Spleen (tissue), 7 donors: ENCODE measurements at regions not wholly inside any gene's neighbourhood (a gene's known extent, or its start where the extent isn't known, plus 50 kb on each side); places are given as distances from the start of the nearest gene placed in this dataset.

Source experiments
- CTCF ChIP-seq, 11 experiments: fragments of 200-600 bp in 7 of 11; fragments of 450-650 bp in 4 of 11; sonication (generic) in 4 of 11; IDR thresholded peaks in 8 of 11; conservative IDR thresholded peaks in 3 of 11; 1 replicate in 7 of 11; 2 replicates in 4 of 11; pipeline versions ENCODE4 v1.4.0 to v1.8.0; 2016 to 2021; ENCODE audit warnings: antibody characterized with exemption in 11 of 11, inconsistent platforms in 4 of 11, mild to moderate bottlenecking in 1 of 11
- POLR2A ChIP-seq, 3 donors: fragments of 450-650 bp; IDR thresholded peaks; one replicate each; pipeline ENCODE4 v1.5.1; 2017; ENCODE audit warnings: antibody characterized with exemption in 3 of 3, mild to moderate bottlenecking in 1 of 3
- POLR2AphosphoS5 ChIP-seq, 3 donors: sonication (generic); formaldehyde crosslinking; IDR thresholded peaks; one replicate each; pipeline ENCODE4 v1.5.1; 2017; ENCODE audit warnings: antibody characterized with exemption in 3 of 3
- donor health status: DM: no; HTN: no; CAD: no; lungs with moderate emphysema.
- donor health status: DM: no; HTN: no; CAD: no.
- donor health status: DM: no; HTN: no; CAD: no.

GRCh38 chr5:6108540-6108848 lies 269.9 kb downstream of the MED10 start:
- no peak for TF ChIP-seq POLR2A (IDR thresholded peaks at IDR 0.05)
- TF ChIP-seq POLR2AphosphoS5 (IDR thresholded peaks at IDR 0.05): no peak
- no peak for TF ChIP-seq CTCF (IDR thresholded peaks at IDR 0.05 in 8 of 11, conservative IDR thresholded peaks at IDR 0.05 in 3 of 11)
